ENCODE measurements at regions not wholly inside any gene's neighbourhood (a gene's known extent, or its start where the extent isn't known, plus 50 kb on each side); places are given as distances from the start of the nearest gene placed in this dataset.

- no peak overlapping the region for H2BK120ac ChIP-seq (ENCODE audit: low read depth, low read length)
- CTCF ChIA-PET: interaction anchor here (2.8 kb wide), 1 partner anchor 298 kb away, joined by 9 read pairs; no protein-coding TSS in a partner anchor
- no CpG with 5 or more reads among the region's 4 CpGs for WGBS, 2 experiments (ENCODE audit: extremely low coverage in 2 of 2, insufficient read length in 1 of 2)
Observed at GRCh38 chr5:97528941-97529340, 345.9 kb upstream of the RIOK2 start.

More at GRCh38 chr5:97528941-97529340, 345.9 kb upstream of the RIOK2 start:
- Histone ChIP-seq H4K20me1 (ENCODE audit: insufficient read depth, low read length) (no peaks in the 10 kb centered on the region), H4K5ac (ENCODE audit: low read depth, low read length) (no peak overlapping the region), H3K56ac (ENCODE audit: extremely low read depth, insufficient read depth, low read length) (no peak overlapping the region), H3K79me1 (ENCODE audit: low read depth in 1 of 2, low read length in 2 of 2) (no peaks in the 10 kb centered on the region), H3K4me3 (ENCODE audit: insufficient read depth, low read depth, low read length) (no peak overlapping the region), H3K4me1 (ENCODE audit: control insufficient read depth, insufficient read depth, low read length) (0 out of 2 replicates have a peak, but pooled peaks cover 1% of the 10 kb centered on the region), H3K23ac (ENCODE audit: low read depth, low read length) (no peak overlapping the region), H3K4ac (ENCODE audit: low read depth, low read length) (no peak overlapping the region), H2AK5ac (ENCODE audit: low read depth, low read length) (no peak overlapping the region), H2BK20ac (ENCODE audit: low read depth, low read length) (no peak overlapping the region), H3K18ac (ENCODE audit: low read depth, low read length) (no peak overlapping the region), H2BK15ac (ENCODE audit: low read depth, low read length) (no peak overlapping the region), H4K91ac (ENCODE audit: insufficient read depth, low read depth, low read length) (no peak overlapping the region), H3K27ac (ENCODE audit: insufficient read depth, low read length) (no peak overlapping the region), H3K9ac (ENCODE audit: low read depth, low read length) (no peak overlapping the region), H3K27me3 (ENCODE audit: control insufficient read depth, insufficient read depth, low read length) (peaks cover 12% of the 10 kb centered on the region), H3K9me1 (ENCODE audit: insufficient read depth, low read length) (no peaks in the 10 kb centered on the region), H3K14ac (replicated peaks; ENCODE audit: low read depth, low read length) (no peak overlapping the region), H2AK9ac (replicated peaks; ENCODE audit: low read depth, low read length, poor library complexity) (no peak overlapping the region), H4K8ac (ENCODE audit: low read depth in 2 of 2, low read length in 2 of 2) (no peak overlapping the region), H2BK5ac (ENCODE audit: low read depth, low read length, poor library complexity, severe bottlenecking) (no peak overlapping the region), H3K36me3 (ENCODE audit: control insufficient read depth, insufficient read depth, low read length) (no peaks in the 10 kb centered on the region), H2AFZ (replicated peaks; ENCODE audit: low read length, poor library complexity) (no peak overlapping the region), H3K9me3 (ENCODE audit: control insufficient read depth, insufficient read depth, low read length) (no peaks in the 10 kb centered on the region), H3K4me2 (ENCODE audit: low read depth, low read length) (no peak overlapping the region)
- TF ChIP-seq SMC3 (IDR thresholded peaks at IDR 0.05; ENCODE audit: low read depth, low read length): no peak
- TF ChIP-seq CTCF (conservative IDR thresholded peaks at IDR 0.05; ENCODE audit: low read depth, low read length): no peak
- TF ChIP-seq RCOR1 (IDR thresholded peaks at IDR 0.05; ENCODE audit: insufficient replicate concordance, low read length): no peak
- no peak for TF ChIP-seq RAD21 (IDR thresholded peaks at IDR 0.05; ENCODE audit: low read length)
- TF ChIP-seq RFX5 (IDR thresholded peaks at IDR 0.05; ENCODE audit: low read depth, low read length): no peak
- TF ChIP-seq MAZ (IDR thresholded peaks at IDR 0.05; ENCODE audit: borderline replicate concordance, low read depth, low read length): no peak
- no peak for TF ChIP-seq CEBPB (IDR thresholded peaks at IDR 0.05; ENCODE audit: low read depth, low read length)
- TF ChIP-seq POLR2A (IDR thresholded peaks at IDR 0.05; ENCODE audit: low read depth, low read length): no peak
- no peak for TF ChIP-seq ELK1 (IDR thresholded peaks at IDR 0.05; ENCODE audit: borderline replicate concordance, low read depth, low read length)
- TF ChIP-seq NFE2L2 (IDR thresholded peaks at IDR 0.05; ENCODE audit: low read depth, low read length): no peak
- TF ChIP-seq MAFK (IDR thresholded peaks at IDR 0.05; ENCODE audit: low read depth, low read length): no peak
- TF ChIP-seq MXI1 (IDR thresholded peaks at IDR 0.05; ENCODE audit: borderline replicate concordance, low read depth, low read length): no peak
- POLR2A ChIA-PET (ENCODE audit: unreplicated experiment): no interaction called here
- DNase-seq: peak; percentile 77
- in situ Hi-C loops (cut with MboI; ENCODE audit: low sequenced_read_pairs): loop anchor here (25.0 kb wide), 1 partner anchor 1258 kb away; no protein-coding TSS in a partner anchor
- dilution Hi-C loops (cut with HindIII; ENCODE audit: low sequenced_read_pairs, unreplicated experiment): no loop called here
- peak; percentile 75 for ATAC-seq (ENCODE audit: low read depth)
- no TSS peak for BruUV-seq (replicated peaks)
- intact Hi-C loops (cut with micrococcal nuclease): no loop called here
